ENCODE measurements at regions not wholly inside any gene's neighbourhood (a gene's known extent, or its start where the extent isn't known, plus 50 kb on each side); places are given as distances from the start of the nearest gene placed in this dataset.

- H3K4me2 ChIP-seq (ENCODE audit: insufficient read depth in 1 of 2, low read depth in 2 of 2, low read length in 2 of 2) = no peak overlapping the region
Observed at GRCh38 chr15:39473298-39473947, 107.5 kb upstream of the THBS1 start.

More at GRCh38 chr15:39473298-39473947, 107.5 kb upstream of the THBS1 start:
- H4K5ac ChIP-seq (ENCODE audit: insufficient read length, low read depth, low read length) = no peak overlapping the region
- POLR2A ChIA-PET (ENCODE audit: partially characterized antibody) = interaction anchor here (2.0 kb wide), 1 partner anchor 107 kb away, joined by 5 read pairs; the partner anchor contains the start of gene THBS1
- CTCF ChIA-PET (ENCODE audit: partially characterized antibody) = interaction anchor here (0.8 to 1.2 kb wide), 2 partner anchors 8 to 10 kb away, joined by 3 read pairs; no protein-coding TSS in a partner anchor
- H2BK15ac ChIP-seq (ENCODE audit: low read length) = no peak overlapping the region
- H3K4ac ChIP-seq (replicated peaks; ENCODE audit: insufficient read length, low read depth, low read length) = no peak overlapping the region
- FAIRE-seq (no peak), DNase-seq (ENCODE audit: low read depth in 1 of 2, low spot score in 2 of 2) (no peak)
- H4K20me1 ChIP-seq (replicated peaks in 1 of 2; ENCODE audit: control insufficient read depth in 1 of 2, insufficient read depth in 2 of 2, low read length in 2 of 2) = no peaks in the 10 kb centered on the region
- no peaks in the 10 kb centered on the region for H3K36me3 ChIP-seq (ENCODE audit: control insufficient read depth in 2 of 4, insufficient read depth in 4 of 4, low read length in 3 of 4)
- no peak overlapping the region for H3K18ac ChIP-seq (ENCODE audit: extremely low read depth, low read length)
- no peaks in the 10 kb centered on the region for H3K23me2 ChIP-seq (ENCODE audit: low read depth, low read length)
- H4K91ac ChIP-seq (replicated peaks; ENCODE audit: insufficient read length, low read length) = no peak overlapping the region
- H2BK5ac ChIP-seq (ENCODE audit: low read depth, low read length) = no peak overlapping the region
- TF ChIP-seq, protein P1, sequence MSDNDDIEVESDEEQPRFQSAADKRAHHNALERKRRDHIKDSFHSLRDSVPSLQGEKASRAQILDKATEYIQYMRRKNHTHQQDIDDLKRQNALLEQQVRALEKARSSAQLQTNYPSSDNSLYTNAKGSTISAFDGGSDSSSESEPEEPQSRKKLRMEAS (IDR thresholded peaks at IDR 0.05) = no peak
- TF ChIP-seq KDM1A (IDR thresholded peaks at IDR 0.05; ENCODE audit: borderline replicate concordance, low read length) (no peak), CBX8 (IDR thresholded peaks at IDR 0.05; ENCODE audit: borderline replicate concordance, low read depth, low read length) (no peak), KDM4A (IDR thresholded peaks at IDR 0.05; ENCODE audit: low read depth, low read length, severe bottlenecking) (no peak), RXRA (IDR thresholded peaks at IDR 0.05; ENCODE audit: insufficient read depth, low read depth, low read length) (no peak), SP2 (IDR thresholded peaks at IDR 0.05; ENCODE audit: low read length) (no peak), SRF (IDR thresholded peaks at IDR 0.05; ENCODE audit: low read depth, low read length) (no peak), SUZ12 (IDR thresholded peaks at IDR 0.05; ENCODE audit: low read length) (no peak), CTBP2 (IDR thresholded peaks at IDR 0.05; ENCODE audit: borderline replicate concordance, insufficient read depth, insufficient read length, low read length) (no peak)
- TF ChIP-seq, protein P2, sequence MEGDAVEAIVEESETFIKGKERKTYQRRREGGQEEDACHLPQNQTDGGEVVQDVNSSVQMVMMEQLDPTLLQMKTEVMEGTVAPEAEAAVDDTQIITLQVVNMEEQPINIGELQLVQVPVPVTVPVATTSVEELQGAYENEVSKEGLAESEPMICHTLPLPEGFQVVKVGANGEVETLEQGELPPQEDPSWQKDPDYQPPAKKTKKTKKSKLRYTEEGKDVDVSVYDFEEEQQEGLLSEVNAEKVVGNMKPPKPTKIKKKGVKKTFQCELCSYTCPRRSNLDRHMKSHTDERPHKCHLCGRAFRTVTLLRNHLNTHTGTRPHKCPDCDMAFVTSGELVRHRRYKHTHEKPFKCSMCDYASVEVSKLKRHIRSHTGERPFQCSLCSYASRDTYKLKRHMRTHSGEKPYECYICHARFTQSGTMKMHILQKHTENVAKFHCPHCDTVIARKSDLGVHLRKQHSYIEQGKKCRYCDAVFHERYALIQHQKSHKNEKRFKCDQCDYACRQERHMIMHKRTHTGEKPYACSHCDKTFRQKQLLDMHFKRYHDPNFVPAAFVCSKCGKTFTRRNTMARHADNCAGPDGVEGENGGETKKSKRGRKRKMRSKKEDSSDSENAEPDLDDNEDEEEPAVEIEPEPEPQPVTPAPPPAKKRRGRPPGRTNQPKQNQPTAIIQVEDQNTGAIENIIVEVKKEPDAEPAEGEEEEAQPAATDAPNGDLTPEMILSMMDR (IDR thresholded peaks at IDR 0.05; ENCODE audit: control extremely low read depth in 1 of 3, insufficient read depth in 1 of 3, low read depth in 1 of 3, low read length in 3 of 3) = no peak
- H2AFZ ChIP-seq (ENCODE audit: low read length) = 0 out of 2 replicates have a peak overlapping the region, but pooled peaks have one; percentile 40
- no peak overlapping the region for H2BK12ac ChIP-seq (ENCODE audit: low read depth, low read length)
- H3K23ac ChIP-seq (ENCODE audit: insufficient read length) = no peak overlapping the region
- no peak overlapping the region for H2BK20ac ChIP-seq (ENCODE audit: low read length)
- H3K27ac ChIP-seq (ENCODE audit: low read depth, low read length) = no peak overlapping the region
- H3K9ac ChIP-seq (replicated peaks in 1 of 4; ENCODE audit: extremely low read depth in 1 of 4, low read depth in 3 of 4, low read length in 3 of 4) = no peak overlapping the region
- no peak overlapping the region for H4K8ac ChIP-seq (ENCODE audit: extremely low read depth, insufficient read depth, low read length)
- WGBS, 2 experiments (ENCODE audit: extremely low coverage in 1 of 2, insufficient coverage in 1 of 2, insufficient read length in 1 of 2, insufficient replicate concordance in 2 of 2, low coverage in 1 of 2, low lambda C conversion rate in 2 of 2, missing lambda C conversion rate in 1 of 2) = 71% methylated on average over 5 of the region's 5 CpGs; no CpG with 5 or more reads in 1 of the 2 experiments
- no peaks in the 10 kb centered on the region for H3K9me3 ChIP-seq (ENCODE audit: insufficient read depth in 2 of 2, low read depth in 1 of 2, low read length in 1 of 2)
- H3K27me3 ChIP-seq (replicated peaks in 1 of 4; ENCODE audit: control insufficient read depth in 3 of 4, extremely low read depth in 1 of 4, insufficient read depth in 3 of 4, low read length in 3 of 4) = no peaks in the 10 kb centered on the region
- H2BK120ac ChIP-seq (replicated peaks; ENCODE audit: low read depth, low read length) = no peak overlapping the region
- no peak overlapping the region for H3K4me3 ChIP-seq (ENCODE audit: extremely low read depth in 1 of 4, insufficient read depth in 2 of 4, low read depth in 3 of 4, low read length in 4 of 4)
- H2AK5ac ChIP-seq (ENCODE audit: low read depth, low read length) = no peak overlapping the region
- no peak overlapping the region for H3K14ac ChIP-seq (ENCODE audit: insufficient read length)
- H3K79me1 ChIP-seq (ENCODE audit: low read depth, low read length) = no peaks in the 10 kb centered on the region
- no peaks in the 10 kb centered on the region for H3K79me2 ChIP-seq (ENCODE audit: control insufficient read depth in 1 of 2, insufficient read depth in 2 of 2, low read length in 2 of 2)
- no peaks in the 10 kb centered on the region for H3K4me1 ChIP-seq (replicated peaks in 1 of 4; ENCODE audit: control insufficient read depth in 3 of 4, insufficient read depth in 4 of 4, low read length in 3 of 4)
- no peak overlapping the region for H3K56ac ChIP-seq (replicated peaks; ENCODE audit: insufficient read length, low read depth, low read length)
